ENCODE measurements at regions not wholly inside any gene's neighbourhood (a gene's known extent, or its start where the extent isn't known, plus 50 kb on each side); places are given as distances from the start of the nearest gene placed in this dataset.
A peak's percentile ranks its signal among the peaks of the same experiment; 100 is the strongest.

DNA sequence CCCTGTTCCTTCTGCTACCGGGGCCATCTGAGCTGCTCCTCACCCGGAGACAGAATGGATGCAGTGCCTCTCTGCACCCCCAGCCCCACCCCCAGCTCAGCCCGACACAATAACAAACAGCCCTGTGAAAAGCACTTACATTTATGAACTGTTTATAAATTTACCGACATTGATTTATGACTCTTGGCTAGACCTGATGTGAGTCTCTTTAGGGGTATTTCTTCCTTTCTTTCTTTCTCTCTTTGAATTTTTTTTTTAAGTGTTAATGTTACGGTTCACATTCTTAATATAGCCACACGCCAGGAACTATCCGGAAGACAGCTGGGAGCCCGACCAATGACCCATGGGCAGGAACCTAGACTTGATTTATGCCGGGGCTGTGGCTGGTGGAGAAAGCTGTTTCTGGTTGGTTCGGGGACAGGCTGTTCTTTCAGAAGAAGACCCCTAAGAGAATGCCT is 266.3 kb downstream of the CDC5L start:
- no peaks in the 10 kb centered on the region for H3K27me3 ChIP-seq
- H3K4me1 ChIP-seq (ENCODE audit: insufficient read depth) = no peaks in the 10 kb centered on the region
- intact Hi-C loops (cut with DNase I) = loop anchor here (5.0 to 10.0 kb wide), 4 partner anchors 179 to 1261 kb away; no protein-coding TSS in a partner anchor
- no peaks in the 10 kb centered on the region for H3K9me3 ChIP-seq
- DNase-seq = no peak
- TF ChIP-seq, protein P1, sequence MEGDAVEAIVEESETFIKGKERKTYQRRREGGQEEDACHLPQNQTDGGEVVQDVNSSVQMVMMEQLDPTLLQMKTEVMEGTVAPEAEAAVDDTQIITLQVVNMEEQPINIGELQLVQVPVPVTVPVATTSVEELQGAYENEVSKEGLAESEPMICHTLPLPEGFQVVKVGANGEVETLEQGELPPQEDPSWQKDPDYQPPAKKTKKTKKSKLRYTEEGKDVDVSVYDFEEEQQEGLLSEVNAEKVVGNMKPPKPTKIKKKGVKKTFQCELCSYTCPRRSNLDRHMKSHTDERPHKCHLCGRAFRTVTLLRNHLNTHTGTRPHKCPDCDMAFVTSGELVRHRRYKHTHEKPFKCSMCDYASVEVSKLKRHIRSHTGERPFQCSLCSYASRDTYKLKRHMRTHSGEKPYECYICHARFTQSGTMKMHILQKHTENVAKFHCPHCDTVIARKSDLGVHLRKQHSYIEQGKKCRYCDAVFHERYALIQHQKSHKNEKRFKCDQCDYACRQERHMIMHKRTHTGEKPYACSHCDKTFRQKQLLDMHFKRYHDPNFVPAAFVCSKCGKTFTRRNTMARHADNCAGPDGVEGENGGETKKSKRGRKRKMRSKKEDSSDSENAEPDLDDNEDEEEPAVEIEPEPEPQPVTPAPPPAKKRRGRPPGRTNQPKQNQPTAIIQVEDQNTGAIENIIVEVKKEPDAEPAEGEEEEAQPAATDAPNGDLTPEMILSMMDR (IDR thresholded peaks at IDR 0.05) = no peak
- TF ChIP-seq POLR2A (IDR thresholded peaks at IDR 0.05) = no peak
- TF ChIP-seq EP300 (IDR thresholded peaks at IDR 0.05) = no peak
- 3 to 8% (median 8%) methylated on average over 10 of the region's 10 CpGs for WGBS, 3 donors
- no peak overlapping the region for H3K27ac ChIP-seq
- H3K4me3 ChIP-seq = no peak overlapping the region
- H3K36me3 ChIP-seq = no peaks in the 10 kb centered on the region

DNA sequence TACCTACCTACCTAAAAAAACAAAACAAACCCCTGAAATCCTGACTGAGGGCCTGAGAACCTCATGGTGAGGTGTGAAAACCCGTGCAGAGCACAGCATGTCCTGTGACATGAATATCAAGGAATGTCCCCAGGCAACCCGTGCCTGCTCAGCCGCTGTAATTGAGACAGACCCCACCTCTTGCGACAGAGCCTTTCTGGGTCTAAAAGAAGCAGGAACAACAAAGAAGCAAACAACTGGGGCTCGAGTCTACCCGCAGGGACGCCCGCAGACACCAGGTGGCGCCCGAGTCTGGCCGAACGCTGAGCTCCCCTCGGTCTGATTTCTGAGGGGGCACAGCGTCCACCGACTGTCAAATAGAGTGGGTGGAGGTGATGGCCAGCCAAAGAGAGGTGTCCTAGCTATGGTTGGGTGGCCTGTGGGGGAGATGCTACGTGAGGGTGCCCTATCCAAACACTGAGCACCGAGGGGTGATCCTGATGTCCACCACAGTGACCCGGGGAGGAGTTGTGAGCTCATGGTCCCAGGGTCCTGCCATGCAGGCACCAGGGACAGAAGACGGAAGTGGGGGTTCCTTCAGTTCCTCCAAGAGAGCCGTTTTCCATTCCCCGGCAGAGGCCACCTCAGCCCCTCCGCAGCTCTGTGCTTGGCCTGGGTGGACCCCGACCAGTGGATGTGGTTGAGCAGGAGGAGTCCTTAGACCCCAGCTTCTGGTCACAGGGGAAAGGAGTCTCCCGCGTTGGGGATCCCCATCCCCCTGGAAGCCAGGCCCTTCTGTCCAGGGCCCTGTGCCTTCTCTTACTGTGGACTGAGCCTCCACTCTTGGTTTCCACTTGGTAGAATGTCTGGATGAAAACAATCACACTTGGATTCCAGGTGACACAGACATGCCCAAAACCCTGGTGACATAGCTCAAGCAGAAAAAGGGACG is 268.2 kb downstream of the CDC5L start:
- DNase-seq = peak; percentile 58 to 81 (median 71)
- no peaks in the 10 kb centered on the region for H3K27me3 ChIP-seq
- TF ChIP-seq, protein P1 (IDR thresholded peaks at IDR 0.05) = peak; percentile 52 to 77 (median 72)
- TF ChIP-seq EP300 (IDR thresholded peaks at IDR 0.05) (no peak), POLR2A (IDR thresholded peaks at IDR 0.05) (no peak)
- no peaks in the 10 kb centered on the region for H3K9me3 ChIP-seq
- H3K4me1 ChIP-seq (ENCODE audit: insufficient read depth) = no peaks in the 10 kb centered on the region
- no peak overlapping the region for H3K27ac ChIP-seq
- H3K4me3 ChIP-seq = no peak overlapping the region
- intact Hi-C loops (cut with DNase I) = loop anchor here (5.0 to 10.0 kb wide), 5 partner anchors 178 to 1259 kb away; no protein-coding TSS in a partner anchor
- H3K36me3 ChIP-seq = no peaks in the 10 kb centered on the region
- WGBS, 3 donors = 32 to 34% (median 33%) methylated on average over 26 of the region's 26 CpGs

DNA sequence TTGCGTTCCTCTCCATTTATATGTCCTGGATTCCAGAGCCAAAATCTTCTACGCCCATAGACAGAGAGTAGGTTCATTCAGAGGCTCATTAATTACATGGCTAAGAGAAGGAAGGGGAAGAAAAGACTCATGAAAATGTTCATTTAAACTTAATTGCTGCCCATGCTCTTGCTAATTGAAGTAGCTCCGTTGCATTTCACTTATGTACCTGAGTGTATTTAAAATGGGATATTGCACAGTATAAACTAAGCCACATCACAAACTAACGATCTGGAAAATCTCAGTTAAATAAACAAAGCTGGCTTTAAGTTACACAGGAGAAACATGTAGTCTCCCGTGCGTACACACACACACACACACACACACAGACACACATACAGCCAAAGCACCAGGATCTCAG is 269.2 kb downstream of the CDC5L start:
- WGBS, 3 donors = 92 to 94% (median 94%) methylated on average over 6 of the region's 6 CpGs
- intact Hi-C loops (cut with DNase I) = loop anchor here (5.0 to 10.0 kb wide), 5 partner anchors 179 to 1258 kb away; no protein-coding TSS in a partner anchor
- TF ChIP-seq, protein P1 (IDR thresholded peaks at IDR 0.05) = no peak
- TF ChIP-seq POLR2A (IDR thresholded peaks at IDR 0.05) (no peak), EP300 (IDR thresholded peaks at IDR 0.05) (no peak)
- no peak for DNase-seq
- Histone ChIP-seq H3K36me3 (no peaks in the 10 kb centered on the region), H3K4me1 (ENCODE audit: insufficient read depth) (no peaks in the 10 kb centered on the region), H3K27ac (no peak overlapping the region), H3K27me3 (no peaks in the 10 kb centered on the region), H3K4me3 (no peak overlapping the region), H3K9me3 (no peaks in the 10 kb centered on the region)

DNA sequence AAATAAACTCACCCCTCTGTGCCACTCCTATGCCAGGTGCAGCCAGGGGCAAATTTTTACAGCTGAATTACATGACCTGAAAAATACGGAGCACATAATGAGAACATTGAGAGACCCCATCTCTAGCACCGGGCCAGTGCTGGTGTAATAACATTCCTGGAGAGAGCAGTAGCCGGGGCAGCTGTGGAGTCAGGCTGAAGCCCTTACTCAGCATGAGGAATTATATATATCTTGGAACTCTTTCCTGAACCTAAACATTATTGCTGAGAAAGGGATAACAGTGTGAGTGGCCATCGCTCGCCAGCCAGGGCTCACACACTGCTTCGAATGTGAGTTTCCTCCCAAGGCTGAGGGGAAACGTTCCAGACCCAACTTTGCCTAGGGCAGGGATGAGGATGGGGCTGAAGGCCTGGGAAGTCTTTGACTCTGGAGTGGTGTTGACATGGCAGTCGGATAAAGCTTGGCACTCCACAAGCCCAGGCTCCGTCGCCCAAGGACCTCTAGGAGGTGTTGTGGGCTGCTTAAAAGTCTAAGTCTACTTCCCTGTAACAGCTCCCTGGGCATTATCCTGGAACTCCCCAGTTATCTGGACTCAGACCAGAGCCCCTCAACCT is 269.8 kb downstream of the CDC5L start:
- intact Hi-C loops (cut with DNase I) = loop anchor here (5.0 to 10.0 kb wide), 5 partner anchors 180 to 1257 kb away; no protein-coding TSS in a partner anchor
- Histone ChIP-seq H3K9me3 (no peaks in the 10 kb centered on the region), H3K36me3 (no peaks in the 10 kb centered on the region), H3K4me1 (ENCODE audit: insufficient read depth) (no peaks in the 10 kb centered on the region), H3K4me3 (no peak overlapping the region), H3K27ac (no peak overlapping the region), H3K27me3 (no peaks in the 10 kb centered on the region)
- TF ChIP-seq, protein P1 (IDR thresholded peaks at IDR 0.05) = no peak
- TF ChIP-seq POLR2A (IDR thresholded peaks at IDR 0.05) = no peak
- no peak for TF ChIP-seq EP300 (IDR thresholded peaks at IDR 0.05)
- 91 to 95% (median 93%) methylated on average over 10 of the region's 10 CpGs for WGBS, 3 donors
- no peak for DNase-seq
